ENCODE measurements at regions not wholly inside any gene's neighbourhood (a gene's known extent, or its start where the extent isn't known, plus 50 kb on each side); places are given as distances from the start of the nearest gene placed in this dataset.

DNA sequence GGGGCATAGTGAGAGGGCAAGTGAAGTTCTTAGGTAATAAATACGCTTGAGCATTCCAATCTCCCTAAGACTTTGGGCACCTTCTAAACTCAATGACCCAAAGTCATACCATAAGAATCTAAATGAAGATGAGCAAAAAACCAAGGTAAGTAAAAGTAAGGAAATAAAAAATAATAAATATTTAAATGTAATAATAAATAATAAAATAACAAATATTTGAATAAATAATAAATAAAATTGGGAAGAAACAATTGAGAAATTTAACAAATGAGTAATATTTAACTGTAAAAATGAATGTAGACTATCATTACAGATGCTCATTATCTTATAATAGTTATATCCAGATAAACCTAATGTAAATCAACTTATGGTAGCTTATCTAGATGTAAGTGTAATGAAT, 391.7 kb downstream of the WDR72 start:
- no peaks in the 10 kb centered on the region for H3K36me3 Mint-ChIP-seq
- H3K4me3 Mint-ChIP-seq: no peak overlapping the region
- DNase-seq (no peak), ATAC-seq (replicated peaks) (no peak)
- H3K27me3 Mint-ChIP-seq: no peaks in the 10 kb centered on the region
- peaks cover 9 to 14% of the 10 kb centered on the region in 2 donors for H3K9me3 Mint-ChIP-seq
- no peak overlapping the region for H3K27ac Mint-ChIP-seq
- H3K4me1 Mint-ChIP-seq: no peaks in the 10 kb centered on the region

DNA sequence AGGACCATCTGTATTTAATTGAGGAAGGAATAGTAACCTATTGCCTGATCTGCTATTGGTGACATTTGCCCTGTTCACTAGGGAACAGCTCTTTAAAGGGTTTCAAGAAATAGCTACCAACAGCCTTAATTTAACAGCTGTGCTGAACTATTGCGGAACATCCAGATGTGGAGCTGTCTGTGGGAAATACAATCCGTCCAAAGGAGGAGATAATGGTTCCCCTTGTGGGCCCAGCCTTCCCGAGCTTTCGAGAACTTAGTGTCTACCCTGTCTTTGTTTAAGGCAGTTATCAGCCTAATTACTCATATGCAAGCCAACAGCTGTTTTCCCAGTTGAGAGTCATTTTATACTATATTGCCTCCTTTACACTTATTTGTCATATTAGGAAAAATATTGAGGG, 398.6 kb downstream of the WDR72 start:
- no peaks in the 10 kb centered on the region for H3K4me1 Mint-ChIP-seq
- no peaks in the 10 kb centered on the region for H3K27me3 Mint-ChIP-seq
- no peaks in the 10 kb centered on the region for H3K9me3 Mint-ChIP-seq
- DNase-seq (no peak), ATAC-seq (replicated peaks) (no peak)
- no peak overlapping the region for H3K27ac Mint-ChIP-seq
- no peak overlapping the region for H3K4me3 Mint-ChIP-seq
- no peaks in the 10 kb centered on the region for H3K36me3 Mint-ChIP-seq

DNA sequence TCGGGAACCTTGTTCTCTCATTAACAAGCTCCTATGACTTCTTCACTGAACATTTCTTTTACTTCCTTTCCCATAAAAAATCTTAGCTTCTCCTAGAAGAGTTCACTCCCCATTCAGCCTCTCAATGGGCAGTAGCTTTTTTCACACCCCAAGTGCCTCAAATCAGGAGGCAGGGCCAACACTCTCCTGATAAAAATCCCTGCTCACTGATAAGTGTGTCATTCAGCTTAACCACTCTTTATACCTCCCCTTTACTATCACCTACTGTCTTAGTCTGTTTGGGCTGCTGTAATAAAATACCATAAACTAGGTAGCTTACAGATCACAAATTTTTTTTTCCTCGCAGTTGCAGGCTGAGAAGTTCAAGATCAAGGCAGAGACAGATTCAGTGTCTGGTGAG, 400.4 kb downstream of the WDR72 start:
- H3K9me3 Mint-ChIP-seq: no peaks in the 10 kb centered on the region
- H3K27me3 Mint-ChIP-seq: no peaks in the 10 kb centered on the region
- H3K27ac Mint-ChIP-seq: no peak overlapping the region
- no peak for ATAC-seq (replicated peaks)
- DNase-seq: no peak
- no peaks in the 10 kb centered on the region for H3K36me3 Mint-ChIP-seq
- H3K4me3 Mint-ChIP-seq: no peak overlapping the region
- no peaks in the 10 kb centered on the region for H3K4me1 Mint-ChIP-seq

DNA sequence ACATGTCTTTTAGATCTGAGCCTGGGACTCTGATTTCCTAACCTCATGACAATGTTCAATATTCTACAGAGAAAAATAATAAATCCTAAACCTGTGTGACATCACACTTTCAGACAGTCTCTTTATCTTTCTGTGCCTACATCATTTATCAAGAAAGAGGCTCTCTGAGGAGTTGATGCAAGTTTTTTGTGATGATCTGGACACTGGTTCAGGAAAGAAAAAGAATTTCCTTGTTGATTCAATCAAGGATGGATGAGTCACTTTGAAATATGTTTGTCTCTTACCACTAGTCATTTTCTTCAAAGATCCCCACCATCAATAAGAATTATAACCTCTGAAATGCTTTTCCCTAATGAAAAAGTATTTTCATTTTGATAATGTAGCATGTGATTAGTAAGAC, 404.6 kb downstream of the WDR72 start:
- Mint-ChIP-seq H3K9me3 (no peaks in the 10 kb centered on the region), H3K27me3 (no peaks in the 10 kb centered on the region), H3K36me3 (no peaks in the 10 kb centered on the region), H3K4me3 (no peak overlapping the region), H3K4me1 (no peaks in the 10 kb centered on the region), H3K27ac (no peak overlapping the region)
- no peak for DNase-seq
- ATAC-seq (replicated peaks): no peak

DNA sequence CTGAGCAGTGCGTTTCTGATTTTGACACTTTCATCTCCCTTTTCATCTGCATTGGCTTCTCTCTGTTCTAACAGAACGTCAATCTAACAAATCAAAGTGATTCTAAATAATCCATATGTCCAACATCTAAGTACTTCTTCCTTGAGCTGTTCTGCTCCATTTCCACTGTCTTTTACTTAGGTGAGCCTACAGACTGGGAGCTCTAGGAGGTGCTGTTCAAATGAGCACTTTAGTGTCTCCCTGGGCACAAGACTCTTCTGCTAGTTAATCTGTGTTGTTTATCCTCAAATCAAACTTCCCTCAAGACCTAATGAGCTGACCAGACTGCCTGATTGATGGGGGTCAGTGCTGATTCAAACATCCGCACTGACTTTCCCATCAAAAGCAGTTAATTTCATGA, 408.1 kb downstream of the WDR72 start:
- ATAC-seq (replicated peaks): no peak
- Mint-ChIP-seq H3K4me1 (no peaks in the 10 kb centered on the region), H3K27ac (no peak overlapping the region), H3K9me3 (no peaks in the 10 kb centered on the region), H3K27me3 (no peaks in the 10 kb centered on the region), H3K4me3 (no peak overlapping the region), H3K36me3 (no peaks in the 10 kb centered on the region)
- no peak for DNase-seq

DNA sequence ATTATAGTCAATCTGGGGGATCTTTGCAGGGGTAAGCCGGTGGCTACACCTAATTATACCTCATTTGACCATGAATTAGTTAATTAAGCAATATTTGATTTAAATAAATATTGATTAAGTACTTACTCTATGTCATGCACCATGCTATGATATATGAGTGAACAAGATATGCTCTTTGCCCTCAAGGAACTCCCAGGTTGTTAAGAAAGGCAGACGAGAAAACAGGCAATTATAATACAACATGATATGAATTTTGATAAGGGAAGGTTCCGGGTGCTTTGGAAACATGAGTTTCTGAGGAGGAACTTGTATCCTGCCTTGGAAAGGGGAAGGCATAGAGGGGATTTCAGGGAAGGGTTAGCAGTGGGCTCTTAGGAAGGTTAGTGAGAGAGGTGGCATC, 412.9 kb downstream of the WDR72 start:
- Mint-ChIP-seq H3K36me3 (no peaks in the 10 kb centered on the region), H3K4me3 (no peak overlapping the region), H3K9me3 (no peaks in the 10 kb centered on the region), H3K27ac (no peak overlapping the region), H3K27me3 (no peaks in the 10 kb centered on the region), H3K4me1 (no peaks in the 10 kb centered on the region)
- no peak for DNase-seq
- ATAC-seq (replicated peaks): no peak

DNA sequence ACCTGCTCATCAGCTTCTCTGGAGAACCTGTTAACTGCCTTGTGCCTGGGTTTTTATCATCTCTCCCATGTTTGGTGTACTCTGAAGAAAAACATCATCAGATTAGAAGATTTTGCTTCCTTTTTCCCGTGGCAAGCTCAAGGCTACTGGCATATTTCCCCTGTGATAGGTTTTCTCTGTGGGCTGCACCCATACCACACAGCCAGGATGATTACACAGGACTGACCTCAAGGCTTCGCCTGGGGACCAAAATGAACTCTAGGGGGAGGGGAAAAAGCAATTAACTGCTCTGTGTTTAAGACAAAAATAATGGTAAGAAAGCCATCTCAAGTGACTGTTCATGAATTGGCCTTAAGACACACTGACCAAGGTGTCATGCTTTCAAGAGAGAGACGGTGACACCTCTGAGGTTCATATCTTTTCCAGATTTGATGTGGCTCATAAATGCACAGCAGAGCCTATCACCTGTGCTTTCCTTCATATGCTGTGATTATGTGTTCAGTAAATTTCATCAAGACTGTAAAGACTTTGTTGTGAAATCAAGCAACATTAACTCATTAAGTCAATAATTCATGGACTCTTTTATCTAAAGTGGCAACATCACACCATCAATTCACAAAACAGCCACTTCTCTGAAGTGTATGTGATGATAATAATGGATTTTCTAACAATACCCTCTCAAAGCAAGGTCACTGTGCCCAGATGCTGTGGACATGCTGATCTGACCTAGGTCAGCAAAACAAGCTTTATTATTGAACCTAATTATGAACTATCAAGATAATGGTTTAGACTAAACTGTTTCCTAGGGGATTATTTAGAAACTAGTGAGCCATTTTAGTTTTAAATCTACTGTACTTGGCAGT, 427.9 kb downstream of the WDR72 start:
- Mint-ChIP-seq H3K36me3 (no peaks in the 10 kb centered on the region), H3K4me1 (no peaks in the 10 kb centered on the region), H3K4me3 (no peak overlapping the region), H3K9me3 (no peaks in the 10 kb centered on the region), H3K27me3 (no peaks in the 10 kb centered on the region), H3K27ac (no peak overlapping the region)
- no peak for ATAC-seq (replicated peaks)
- DNase-seq: no peak

DNA sequence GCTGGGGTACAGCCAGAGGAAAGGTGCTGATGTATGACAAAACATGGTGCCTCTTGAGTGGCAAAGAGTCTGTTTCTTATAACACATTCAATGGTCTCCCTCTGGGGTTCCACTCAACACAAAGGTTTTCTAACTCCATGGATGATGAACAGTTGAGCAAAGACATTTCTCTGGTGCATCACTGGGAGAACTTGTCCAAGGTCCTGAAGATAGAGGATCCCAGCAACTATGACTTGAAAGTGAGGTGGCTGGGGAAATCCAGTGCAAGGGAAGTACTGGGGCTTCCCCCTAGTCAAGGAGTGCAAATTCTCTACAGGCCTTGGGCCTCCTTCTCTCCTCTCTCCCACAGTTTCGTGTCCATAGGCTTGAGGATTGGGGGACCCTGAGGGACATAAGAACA, 431.1 kb downstream of the WDR72 start:
- Mint-ChIP-seq H3K9me3 (no peaks in the 10 kb centered on the region), H3K4me1 (no peaks in the 10 kb centered on the region), H3K4me3 (no peak overlapping the region), H3K27ac (no peak overlapping the region), H3K27me3 (no peaks in the 10 kb centered on the region), H3K36me3 (no peaks in the 10 kb centered on the region)
- ATAC-seq (replicated peaks) (no peak), DNase-seq (no peak)

DNA sequence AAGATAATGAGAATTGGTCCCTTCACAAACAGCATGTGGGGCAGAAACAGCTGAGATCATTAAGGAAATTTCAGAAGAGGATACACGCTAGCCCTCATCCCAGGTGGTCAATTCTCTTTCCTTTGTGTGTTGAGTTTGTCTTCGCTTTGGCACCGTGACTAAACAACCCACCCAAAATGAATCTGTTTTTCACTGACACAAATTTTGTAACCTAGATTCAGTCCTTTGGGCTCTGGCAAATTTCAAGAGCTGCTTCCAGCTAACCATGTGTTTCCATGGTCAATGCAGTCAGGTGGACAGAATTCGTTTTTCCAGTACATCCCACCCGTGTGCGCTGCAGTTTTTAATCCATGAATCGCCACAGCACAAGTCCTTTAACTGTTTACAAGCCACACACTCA, 435.4 kb downstream of the WDR72 start:
- Mint-ChIP-seq H3K36me3 (no peaks in the 10 kb centered on the region), H3K27me3 (no peaks in the 10 kb centered on the region), H3K4me1 (no peaks in the 10 kb centered on the region), H3K4me3 (no peak overlapping the region), H3K9me3 (no peaks in the 10 kb centered on the region), H3K27ac (no peak overlapping the region)
- ATAC-seq (replicated peaks) (no peak), DNase-seq (no peak)

DNA sequence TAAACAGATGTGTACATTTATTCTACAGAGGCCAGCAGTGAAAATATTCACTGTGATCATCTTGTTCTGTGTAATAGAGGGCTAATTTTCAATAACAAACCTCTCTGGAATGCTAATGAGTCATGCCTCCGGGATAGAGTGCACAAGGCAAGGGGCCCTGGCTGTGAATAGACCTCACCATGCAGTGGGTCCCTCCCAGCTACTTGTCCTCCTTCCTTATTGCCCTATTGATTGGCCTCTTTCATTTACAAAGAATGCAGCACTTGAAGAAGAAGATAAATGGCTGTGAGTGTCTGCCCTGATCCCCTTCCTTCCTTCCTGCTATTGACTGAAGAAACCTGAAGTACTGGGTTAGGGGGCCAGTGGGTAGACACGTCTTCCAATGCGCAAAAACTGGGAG, 436.3 kb downstream of the WDR72 start:
- no peak overlapping the region for H3K4me3 Mint-ChIP-seq
- DNase-seq (no peak), ATAC-seq (replicated peaks) (no peak)
- no peaks in the 10 kb centered on the region for H3K9me3 Mint-ChIP-seq
- H3K27ac Mint-ChIP-seq: no peak overlapping the region
- H3K4me1 Mint-ChIP-seq: no peaks in the 10 kb centered on the region
- no peaks in the 10 kb centered on the region for H3K27me3 Mint-ChIP-seq
- H3K36me3 Mint-ChIP-seq: no peaks in the 10 kb centered on the region

DNA sequence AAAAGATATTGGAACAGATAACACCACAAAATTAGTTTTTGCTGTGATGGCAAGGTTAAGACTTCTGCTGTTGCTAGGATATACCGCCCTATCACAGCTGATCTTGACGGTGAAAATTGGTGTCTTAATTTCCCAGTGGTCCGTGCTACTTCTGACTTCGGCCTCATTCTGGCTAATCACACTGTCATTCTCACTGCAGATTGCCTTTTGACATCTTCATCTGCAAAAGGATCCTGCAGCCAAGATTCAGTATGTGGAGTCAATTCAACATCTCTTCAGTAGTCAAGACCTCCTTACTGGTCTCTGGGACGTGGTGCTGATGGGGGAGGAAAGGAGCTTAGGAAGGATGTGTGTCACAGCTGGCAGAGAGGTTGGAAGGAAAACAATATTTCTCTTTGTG, 438.6 kb downstream of the WDR72 start:
- H3K4me1 Mint-ChIP-seq: no peaks in the 10 kb centered on the region
- no peak overlapping the region for H3K4me3 Mint-ChIP-seq
- ATAC-seq (replicated peaks): no peak
- no peaks in the 10 kb centered on the region for H3K27me3 Mint-ChIP-seq
- no peaks in the 10 kb centered on the region for H3K9me3 Mint-ChIP-seq
- H3K27ac Mint-ChIP-seq: no peak overlapping the region
- H3K36me3 Mint-ChIP-seq: no peaks in the 10 kb centered on the region
- no peak for DNase-seq

DNA sequence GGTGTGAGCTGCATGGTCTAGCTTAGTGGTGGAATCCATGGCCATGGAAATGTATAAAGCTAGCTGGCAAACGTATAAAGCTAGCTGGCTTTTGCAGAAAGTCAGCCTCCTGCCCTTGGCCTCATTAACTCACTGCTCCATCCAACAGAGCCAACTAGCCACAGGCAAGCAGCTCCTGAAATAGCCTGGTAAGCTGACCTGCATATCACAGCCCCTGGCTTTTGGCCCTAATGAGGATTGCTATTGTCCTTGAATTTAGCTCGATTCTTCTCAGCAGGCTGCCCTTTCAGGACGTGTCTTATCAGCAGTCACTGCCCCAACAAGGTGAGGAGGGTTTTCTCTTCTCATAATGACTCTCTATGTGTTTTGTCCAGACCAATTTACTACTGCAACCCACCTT, 446.8 kb downstream of the WDR72 start:
- Mint-ChIP-seq H3K27ac (no peak overlapping the region), H3K4me3 (no peak overlapping the region), H3K4me1 (no peaks in the 10 kb centered on the region), H3K27me3 (no peaks in the 10 kb centered on the region), H3K36me3 (no peaks in the 10 kb centered on the region), H3K9me3 (no peaks in the 10 kb centered on the region)
- DNase-seq (no peak), ATAC-seq (replicated peaks) (no peak)

DNA sequence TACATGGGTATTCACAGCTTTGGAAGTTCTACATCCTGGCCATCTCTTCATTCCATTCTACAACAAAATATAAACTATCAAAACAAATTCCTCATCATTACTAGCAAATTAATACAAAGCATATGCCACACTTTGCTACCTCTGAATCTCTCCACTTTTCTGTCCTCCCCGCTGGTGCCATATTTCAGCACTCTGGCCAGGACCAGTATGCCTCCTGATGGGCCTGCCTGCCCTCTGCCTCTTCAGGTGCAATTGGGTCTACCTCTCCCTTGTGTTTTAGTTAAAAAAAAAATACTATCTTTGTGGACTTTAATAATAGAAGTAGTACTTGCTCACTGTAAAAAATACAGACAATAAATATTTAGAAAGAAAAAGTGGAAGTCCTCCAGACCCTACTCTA, 448.8 kb downstream of the WDR72 start:
- Mint-ChIP-seq H3K4me3 (no peak overlapping the region), H3K27me3 (no peaks in the 10 kb centered on the region), H3K4me1 (no peaks in the 10 kb centered on the region), H3K36me3 (no peaks in the 10 kb centered on the region), H3K9me3 (no peaks in the 10 kb centered on the region), H3K27ac (no peak overlapping the region)
- no peak for ATAC-seq (replicated peaks)
- no peak for DNase-seq

DNA sequence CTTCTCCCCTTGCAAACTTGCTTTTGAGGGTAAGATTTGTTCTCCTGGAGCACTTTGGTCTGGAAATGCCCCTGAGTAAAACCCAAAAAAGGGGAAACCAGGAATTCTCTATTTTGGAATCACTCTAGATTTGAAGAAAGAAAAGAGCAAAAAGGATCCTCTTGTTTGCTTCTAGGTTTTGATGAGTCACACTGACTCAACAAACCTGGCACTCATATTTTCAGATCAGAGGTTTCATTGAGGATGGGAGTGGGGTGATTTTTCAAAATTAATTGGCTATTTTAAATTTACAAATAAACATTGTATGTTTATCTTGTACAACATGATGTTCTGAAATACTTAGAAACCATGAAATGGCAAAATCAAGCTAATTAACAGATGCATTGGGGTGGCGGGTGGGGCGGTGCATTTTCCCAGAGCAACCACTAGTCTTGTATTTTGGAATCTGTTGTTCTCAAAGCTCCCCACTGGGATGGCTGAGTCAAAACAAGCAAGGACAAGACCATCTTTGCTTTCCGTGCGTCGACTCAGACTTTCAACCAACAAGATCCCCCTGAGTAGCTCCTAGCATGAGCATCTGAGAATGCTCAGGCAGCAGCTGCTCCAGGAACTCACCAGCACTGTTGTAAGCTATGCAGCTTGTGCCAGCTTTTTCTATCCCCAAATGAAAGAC, 451.4 kb downstream of the WDR72 start:
- ATAC-seq (replicated peaks) (no peak), DNase-seq (no peak)
- Mint-ChIP-seq H3K4me3 (no peak overlapping the region), H3K27ac (no peak overlapping the region), H3K4me1 (no peaks in the 10 kb centered on the region), H3K9me3 (peaks cover 3 to 10% of the 10 kb centered on the region in 2 donors), H3K36me3 (no peaks in the 10 kb centered on the region), H3K27me3 (no peaks in the 10 kb centered on the region)

DNA sequence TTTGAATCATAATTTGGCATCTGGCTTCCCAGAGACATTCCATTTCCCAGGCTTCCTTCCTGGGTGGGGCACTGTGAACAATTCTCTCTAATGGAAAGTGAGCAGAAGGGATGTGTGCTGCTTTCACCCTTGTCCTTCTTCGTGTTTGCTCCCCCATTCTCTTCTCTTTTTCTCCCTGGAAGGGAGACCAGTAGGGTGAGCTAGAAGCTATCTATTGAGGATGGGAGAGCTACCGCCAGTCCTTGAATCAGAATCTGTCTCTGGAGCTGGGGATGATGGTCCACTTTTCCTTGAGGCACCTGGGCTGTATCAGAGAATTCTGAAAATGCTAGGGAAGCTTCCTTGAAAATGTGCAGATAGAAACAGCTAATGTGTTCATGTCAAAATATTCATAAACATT, 453.9 kb downstream of the WDR72 start:
- Mint-ChIP-seq H3K4me3 (no peak overlapping the region), H3K9me3 (peaks cover 3 to 10% of the 10 kb centered on the region in 2 donors), H3K4me1 (no peaks in the 10 kb centered on the region), H3K27ac (no peak overlapping the region), H3K36me3 (no peaks in the 10 kb centered on the region), H3K27me3 (no peaks in the 10 kb centered on the region)
- no peak for ATAC-seq (replicated peaks)
- no peak for DNase-seq
